K562 (cell line): ENCODE measurements at regions not wholly inside any gene's neighbourhood (a gene's known extent, or its start where the extent isn't known, plus 50 kb on each side); places are given as distances from the start of the nearest gene placed in this dataset.

ENCODE experiments used
- ATAC-seq: fragments of 200-7000 bp; cut with Tn5 transposase; 3 replicates; pipeline ENCODE4 v1.9.1; 2020; ENCODE audit warnings: moderate library complexity
- BruUV-seq: library from RNA; stranded (reverse); fragments of 400-500 nt; replicated peaks from 2 replicates; lab custom pipeline; 2021; lab: Mats Ljungman, UMichigan
- CTCF ChIA-PET: fragments of 300-600 bp; formaldehyde crosslinking; extraction: SDS; loops from one replicate; lab custom pipeline; 2021; ENCODE audit warnings: low intra/inter-chr PET ratio; lab: Yijun Ruan, JAX
- POLR2A ChIA-PET: fragments of 300-600, 350-650 bp; sonication (Branson Sonifier 250); formaldehyde crosslinking; extraction: SDS; loops from one replicate; lab custom pipeline; 2021; ENCODE audit warnings: antibody characterized with exemption, inconsistent platforms; lab: Yijun Ruan, JAX
- DNase-seq, 4 experiments: peaks; one replicate each; pipeline versions ENCODE4 v3.0.0 to v3.0.0-alpha.2; 2011 to 2018; ENCODE audit warnings: low spot score in 3 of 4, mixed read lengths in 3 of 4; ENCODE audit errors: extremely low read depth in 1 of 4
- FAIRE-seq: peaks from 2 replicates; lab custom pipeline; 2011; peaks lifted over from hg19 to GRCh38; lab: Jason Lieb, UNC
- H2AFZ ChIP-seq: 2 replicates; pipeline ENCODE4 v1.6.0; 2011; ENCODE audit warnings: low read depth, low read length, control low read depth, inconsistent platforms
- H3K27ac ChIP-seq: fragments of 200-600 bp; 3 replicates; pipeline ENCODE4 v1.8.0; 2011; ENCODE audit warnings: low read depth, mild to moderate bottlenecking, control low read depth, inconsistent platforms, low read length, moderate library complexity, mixed read lengths; ENCODE audit errors: extremely low read depth
- H3K27me3 ChIP-seq, 2 experiments: fragments of 300-600 bp in 1 of 2; 2 replicates in 1 of 2; 3 replicates in 1 of 2; pipeline versions ENCODE4 v1.6.0 to v1.8.0; 2011; ENCODE audit warnings: inconsistent platforms in 2 of 2, low read length in 2 of 2, mild to moderate bottlenecking in 1 of 2, mixed read lengths in 1 of 2, moderate library complexity in 1 of 2; ENCODE audit not compliant: control insufficient read depth in 2 of 2, insufficient read depth in 2 of 2
- H3K36me3 ChIP-seq: fragments of 300-600 bp; 3 replicates; pipeline ENCODE4 v1.8.0; 2011; ENCODE audit warnings: mild to moderate bottlenecking, low read length, inconsistent platforms; ENCODE audit not compliant: control insufficient read depth, insufficient read depth
- H3K4me1 ChIP-seq, 2 experiments: fragments of 200-600 bp in 1 of 2; replicated peaks in 1 of 2; 2 replicates in 1 of 2; 3 replicates in 1 of 2; pipeline versions ENCODE4 v1.5.1 to v1.8.0; 2011; ENCODE audit warnings: inconsistent platforms in 2 of 2, low read length in 2 of 2, mild to moderate bottlenecking in 1 of 2, mixed read lengths in 1 of 2, moderate library complexity in 1 of 2; ENCODE audit not compliant: control insufficient read depth in 2 of 2, insufficient read depth in 2 of 2
- H3K4me2 ChIP-seq: 2 replicates; pipeline ENCODE4 v1.6.1; 2011; ENCODE audit warnings: low read length, control low read depth, inconsistent platforms, mixed read lengths; ENCODE audit not compliant: insufficient read depth
- H3K4me3 ChIP-seq: fragments of 200-600 bp; sonication (generic), shearing (Covaris generic); 2 replicates; pipeline ENCODE4 v1.5.1; 2016; ENCODE audit warnings: control low read depth, inconsistent platforms
- H3K79me2 ChIP-seq: fragments of 200-600 bp; 3 replicates; pipeline ENCODE4 v1.8.0; 2011; ENCODE audit warnings: low read length, inconsistent platforms; ENCODE audit not compliant: control insufficient read depth, insufficient read depth
- H3K9ac ChIP-seq, 2 experiments: 2 replicates each; pipeline versions ENCODE4 v1.6.0 to v1.6.1; 2011; ENCODE audit warnings: low read depth in 2 of 2, low read length in 2 of 2, control low read depth in 1 of 2, inconsistent platforms in 1 of 2, mild to moderate bottlenecking in 1 of 2, mixed read lengths in 1 of 2; ENCODE audit not compliant: insufficient read depth in 1 of 2
- H3K9me1 ChIP-seq: one replicate; pipeline ENCODE4 v1.6.0; 2011; ENCODE audit warnings: inconsistent platforms, mild to moderate bottlenecking, low read length, moderate library complexity; ENCODE audit not compliant: control insufficient read depth, insufficient read depth
- H3K9me3 ChIP-seq: replicated peaks from 2 replicates; pipeline ENCODE4 v1.5.1; 2011; ENCODE audit warnings: low read depth, low read length, inconsistent platforms; ENCODE audit not compliant: control insufficient read depth, insufficient read depth
- H4K20me1 ChIP-seq: replicated peaks from 2 replicates; pipeline ENCODE4 v1.6.1; 2011; ENCODE audit warnings: low read length, inconsistent platforms, mixed read lengths; ENCODE audit not compliant: control insufficient read depth, insufficient read depth
- CAMTA2 ChIP-seq: fragments of 250-450 bp; sonication (Bioruptor Pico); conservative IDR thresholded peaks from 2 replicates; pipeline ENCODE4 v1.5.1; 2022
- MCM2 ChIP-seq: fragments of 450-650 bp; IDR thresholded peaks from 2 replicates; pipeline ENCODE4 v1.6.1; 2017; ENCODE audit warnings: low read depth, mild to moderate bottlenecking
- MTF1 ChIP-seq: fragments of 250-450 bp; sonication (Bioruptor Pico); IDR thresholded peaks from 2 replicates; pipeline ENCODE4 v1.9.0; 2021; ENCODE audit warnings: moderate library complexity, mild to moderate bottlenecking, inconsistent platforms, borderline replicate concordance
- NR3C1 ChIP-seq: sonication (generic); formaldehyde crosslinking; IDR thresholded peaks from 2 replicates; pipeline ENCODE4 v1.8.1; 2022; ENCODE audit warnings: missing genetic modification reagents
- SAP30 ChIP-seq: fragments of 200-600 bp; sonication (generic); IDR thresholded peaks from 2 replicates; pipeline ENCODE4 v1.6.1; 2012; ENCODE audit warnings: borderline replicate concordance, low read depth, mild to moderate bottlenecking, moderate library complexity, low read length, control low read depth, inconsistent platforms; ENCODE audit not compliant: insufficient read depth, poor library complexity, severe bottlenecking
- ZFP36 ChIP-seq: fragments of 150-350 bp; IDR thresholded peaks from 2 replicates; pipeline ENCODE4 v1.6.1; 2018; ENCODE audit warnings: low read length, low read depth; ENCODE audit not compliant: partially characterized antibody
- WGBS: fragments of 100-300 bp; shearing (Covaris generic); methylation state at CpG from one replicate; pipeline ENCODE4 v1.1.6; 2016; ENCODE audit warnings: low coverage, mixed read lengths; ENCODE audit not compliant: insufficient coverage; ENCODE audit errors: missing lambda C conversion rate; 5-methylcytosine and 5-hydroxymethylcytosine counted together
- in situ Hi-C: fragments of 300-500 bp; cut with MboI; formaldehyde crosslinking; loops from 4 replicates; pipeline ENCODE4 v1.15.0; 2018; ENCODE audit warnings: inconsistent platforms, mixed read lengths
- intact Hi-C: fragments of 100-400 bp; cut with micrococcal nuclease; formaldehyde crosslinking; loops from 2 replicates; pipeline ENCODE4 v1.14.2; 2022

DNA sequence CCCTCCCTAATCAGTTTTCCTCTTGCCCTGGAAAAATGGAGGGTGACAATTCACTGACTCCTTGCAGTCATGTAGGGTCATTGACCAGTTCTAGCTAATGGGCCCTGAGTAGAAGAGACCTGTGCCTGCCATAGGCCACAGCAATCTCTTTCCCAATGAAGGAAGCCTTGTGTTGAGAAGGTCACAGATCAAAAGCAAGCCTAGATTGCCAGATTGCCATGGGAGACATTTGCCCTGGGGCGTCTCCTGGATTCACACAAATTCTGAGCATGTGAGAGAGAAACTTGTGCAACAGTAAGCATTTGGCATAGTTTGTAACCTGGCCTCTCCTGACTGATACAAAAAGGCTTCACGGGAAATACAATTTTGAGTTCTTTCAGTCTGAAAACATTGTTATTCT is 148.0 kb downstream of the NUDT12 start:
- H3K79me2 ChIP-seq = no peaks in the 10 kb centered on the region
- H3K4me3 ChIP-seq = no peak overlapping the region
- no peaks in the 10 kb centered on the region for H4K20me1 ChIP-seq
- H3K4me1 ChIP-seq = no peaks in the 10 kb centered on the region
- ATAC-seq = no peak
- intact Hi-C loops = no loop called here
- H3K9ac ChIP-seq = no peak overlapping the region
- H3K27me3 ChIP-seq = peaks cover 0 to 3% of the 10 kb centered on the region in 2 experiments; a peak in 1 of 5 replicates
- no peaks in the 10 kb centered on the region for H3K9me1 ChIP-seq
- no peak overlapping the region for H3K4me2 ChIP-seq
- 6% methylated on average over 2 of the region's 2 CpGs for WGBS
- no peak for FAIRE-seq
- DNase-seq = no peak
- TF ChIP-seq MCM2 (no peak), MTF1 (no peak), SAP30 (no peak)
- ChIA-PET POLR2A (no interaction called here), CTCF (no interaction called here)
- in situ Hi-C loops = no loop called here
- no peaks in the 10 kb centered on the region for H3K9me3 ChIP-seq
- no peak overlapping the region for H3K27ac ChIP-seq
- no peak overlapping the region for H2AFZ ChIP-seq
- H3K36me3 ChIP-seq = no peaks in the 10 kb centered on the region
- BruUV-seq = no TSS peak

DNA sequence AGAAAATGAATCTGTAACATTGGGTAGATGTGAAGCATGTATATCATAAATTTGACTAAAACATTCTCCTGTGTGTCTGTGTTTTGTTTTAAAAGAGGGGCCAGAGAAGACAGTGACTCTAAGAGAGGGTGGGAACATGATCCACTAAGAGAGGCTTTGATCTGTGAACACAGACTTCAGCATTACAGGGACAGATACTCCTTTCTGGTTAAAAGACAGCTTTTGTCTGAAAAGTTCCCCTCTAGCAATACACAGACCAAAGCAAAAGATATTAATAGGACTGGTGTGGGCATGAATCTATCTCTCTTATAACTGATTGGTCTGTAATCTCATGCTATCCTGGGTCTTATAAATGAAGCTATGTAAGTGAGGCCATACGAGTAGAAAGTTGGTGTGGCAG is 150.9 kb downstream of the NUDT12 start:
- Histone ChIP-seq H3K27me3 (peaks cover 0 to 3% of the 10 kb centered on the region in 2 experiments; a peak in 1 of 5 replicates), H3K4me2 (no peak overlapping the region), H3K4me3 (no peak overlapping the region), H4K20me1 (no peaks in the 10 kb centered on the region), H3K79me2 (no peaks in the 10 kb centered on the region), H3K9ac (no peak overlapping the region), H3K27ac (no peak overlapping the region), H3K9me3 (no peaks in the 10 kb centered on the region), H3K9me1 (no peaks in the 10 kb centered on the region), H3K36me3 (no peaks in the 10 kb centered on the region), H2AFZ (no peak overlapping the region), H3K4me1 (no peaks in the 10 kb centered on the region)
- ATAC-seq = no peak
- in situ Hi-C loops (no loop called here), intact Hi-C loops (no loop called here)
- no peak for FAIRE-seq
- ChIA-PET POLR2A (no interaction called here), CTCF (no interaction called here)
- BruUV-seq = no TSS peak
- TF ChIP-seq CAMTA2 (CRISPR knock-in tag) (no peak), ZFP36 (no peak), NR3C1 (CRISPR knock-in tag) (no peak)
- DNase-seq = no peak
- 0% methylated on average over 1 of the region's 1 CpG for WGBS
